Stimulated activated CD4-positive, alpha-beta T cell treated with anti-CD3 and anti-CD28 coated beads, Interleukin-4, amount 100 ng/mL, for 1 hour (primary cell): ENCODE measurements at regions not wholly inside any gene's neighbourhood (a gene's known extent, or its start where the extent isn't known, plus 50 kb on each side); places are given as distances from the start of the nearest gene placed in this dataset.

Experiments
- DNase-seq: peaks from one replicate; pipeline ENCODE4 v3.0.0-alpha.2; 2020

DNA sequence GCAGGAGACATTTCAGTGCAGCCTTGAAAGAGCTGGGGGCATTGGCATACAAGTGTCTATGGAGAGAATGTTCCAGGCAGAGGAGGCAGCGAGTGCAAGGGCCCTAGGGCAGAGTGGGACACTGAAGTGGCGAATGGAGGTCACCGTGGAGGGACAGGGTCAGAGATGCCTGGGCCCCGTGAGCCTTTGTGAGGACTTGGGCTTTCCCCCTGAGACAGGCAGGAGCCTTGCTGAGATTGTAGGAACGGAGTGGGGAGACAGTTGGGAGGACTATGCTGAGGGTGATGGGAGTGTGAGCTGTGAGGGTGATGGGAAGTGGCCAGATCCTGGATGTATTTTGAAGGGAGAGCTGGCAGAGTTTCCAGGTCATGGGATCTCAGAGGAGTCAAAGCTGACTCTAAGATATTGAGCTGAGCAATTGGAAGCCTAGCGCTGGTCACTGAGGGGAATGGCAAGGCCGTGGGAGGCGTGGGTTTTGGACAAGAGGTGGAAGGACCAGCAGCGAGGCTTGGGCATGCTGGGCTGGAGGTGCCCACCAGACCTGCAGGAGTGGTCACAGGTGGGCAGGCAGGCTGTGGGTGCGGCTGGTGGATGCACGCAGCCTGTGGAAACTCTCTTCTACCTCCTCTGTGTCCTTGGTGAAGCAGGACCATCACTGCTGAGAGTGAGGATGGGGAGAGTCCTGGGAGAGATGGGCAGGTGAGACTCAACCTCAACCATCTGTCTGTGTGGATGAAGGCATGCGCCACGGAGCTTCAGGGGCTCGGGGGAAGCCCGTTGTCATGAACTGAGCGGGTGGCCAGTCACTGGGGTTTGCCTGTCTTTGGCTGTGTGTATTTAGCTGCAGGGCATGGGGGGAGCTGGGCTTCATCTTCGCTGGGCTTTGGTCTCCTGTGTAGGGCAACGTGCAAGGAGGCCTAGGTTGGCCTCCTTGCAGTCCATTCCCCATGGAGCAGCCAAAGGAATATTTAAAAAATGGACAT lies 241.2 kb upstream of the HS6ST1 start:
- no peak for DNase-seq

DNA sequence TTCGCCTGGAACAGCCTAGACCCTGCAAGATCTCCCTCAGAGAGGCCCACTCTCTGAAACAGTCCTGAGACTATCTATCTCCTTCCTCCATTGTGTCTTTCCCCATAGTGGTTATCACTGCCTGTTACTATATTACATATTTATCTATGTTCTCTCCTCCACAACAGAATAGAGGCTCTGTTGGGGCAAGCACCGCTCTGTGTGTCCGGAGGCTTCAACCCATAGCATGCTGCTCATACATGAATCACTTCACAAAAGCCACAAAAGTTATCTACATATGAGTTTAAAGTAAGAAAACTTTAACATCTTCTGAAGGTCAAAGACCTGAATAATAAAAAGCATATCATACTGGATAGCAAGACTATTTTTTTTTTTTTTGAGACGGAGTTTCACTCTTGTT lies 242.1 kb upstream of the HS6ST1 start:
- no peak for DNase-seq

DNA sequence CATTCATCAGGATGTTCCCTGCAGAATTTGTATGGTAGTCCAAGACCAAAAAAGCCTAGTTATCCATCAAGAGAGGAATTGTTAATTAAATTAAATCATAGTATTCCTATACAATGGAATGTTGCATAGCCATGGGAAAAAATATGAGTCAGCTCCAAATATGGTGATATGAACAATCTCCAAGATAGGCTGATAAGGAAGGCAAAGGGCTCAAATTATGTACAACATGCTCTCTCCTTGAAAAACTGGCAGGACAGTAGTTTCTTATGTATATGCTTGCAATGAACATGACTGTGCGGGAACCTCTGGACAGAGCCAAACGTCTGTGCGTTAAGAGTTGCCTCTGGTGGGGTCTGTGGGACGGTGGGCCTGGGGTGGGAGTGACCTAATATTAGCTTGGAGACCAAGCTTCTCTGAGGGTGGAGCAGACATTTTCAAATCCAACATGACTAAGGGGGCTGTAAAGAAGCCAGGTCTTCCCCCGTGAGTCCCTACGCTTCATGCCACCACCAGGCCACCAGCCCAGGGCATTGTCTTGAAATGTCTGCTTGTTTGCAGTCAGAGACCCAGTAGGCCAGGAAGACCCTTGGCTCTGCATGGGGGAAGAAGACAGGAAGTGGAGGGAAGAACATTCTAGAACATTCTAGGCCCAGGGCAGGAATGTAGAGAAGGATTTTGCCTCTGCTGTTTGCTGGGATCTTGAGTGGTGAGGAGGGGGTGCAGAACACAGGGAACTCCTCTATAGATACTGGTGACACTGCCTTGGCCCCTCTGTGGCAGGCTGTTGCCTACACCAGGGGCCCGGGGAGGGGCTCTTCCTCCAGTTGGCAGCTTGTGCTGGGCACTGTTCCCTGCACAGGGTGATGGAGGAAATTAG lies 244.0 kb upstream of the HS6ST1 start:
- no peak for DNase-seq

DNA sequence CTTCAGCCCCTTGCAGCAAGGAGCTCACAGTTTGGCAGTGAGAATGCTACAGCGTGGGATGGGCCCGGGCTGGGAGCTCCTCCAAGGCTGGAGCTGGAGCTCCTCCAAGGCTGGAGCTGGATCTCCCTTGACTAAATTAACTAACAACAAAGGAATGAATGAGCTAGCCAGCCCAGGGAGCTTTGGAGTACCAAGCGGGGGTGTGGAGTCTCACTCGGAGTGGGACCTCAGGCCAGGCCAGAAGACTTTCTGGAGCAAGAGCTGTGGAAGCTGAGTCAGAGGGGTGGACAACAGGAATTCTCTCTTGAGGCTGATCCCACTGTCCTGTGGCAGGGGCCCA lies 244.7 kb upstream of the HS6ST1 start:
- no peak for DNase-seq

DNA sequence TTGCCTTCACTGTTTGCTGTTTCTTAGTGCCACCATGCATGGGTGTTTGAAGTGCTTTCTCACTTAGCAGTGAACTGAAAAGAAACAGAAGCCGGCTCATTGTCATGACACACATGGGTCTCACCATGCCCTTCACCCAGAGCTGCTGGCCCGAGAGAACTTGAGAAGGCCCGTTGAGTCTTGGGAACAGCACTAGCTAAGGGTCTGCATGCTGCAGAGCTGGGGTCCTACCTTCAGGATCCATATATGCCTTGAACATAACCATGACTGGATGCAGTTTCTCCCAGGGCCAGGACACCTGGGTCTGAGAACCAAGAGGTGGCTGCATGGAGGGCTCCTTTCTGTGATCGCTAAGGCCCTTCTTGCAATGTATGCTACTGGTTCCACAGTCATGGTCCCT lies 245.5 kb upstream of the HS6ST1 start:
- DNase-seq = no peak

DNA sequence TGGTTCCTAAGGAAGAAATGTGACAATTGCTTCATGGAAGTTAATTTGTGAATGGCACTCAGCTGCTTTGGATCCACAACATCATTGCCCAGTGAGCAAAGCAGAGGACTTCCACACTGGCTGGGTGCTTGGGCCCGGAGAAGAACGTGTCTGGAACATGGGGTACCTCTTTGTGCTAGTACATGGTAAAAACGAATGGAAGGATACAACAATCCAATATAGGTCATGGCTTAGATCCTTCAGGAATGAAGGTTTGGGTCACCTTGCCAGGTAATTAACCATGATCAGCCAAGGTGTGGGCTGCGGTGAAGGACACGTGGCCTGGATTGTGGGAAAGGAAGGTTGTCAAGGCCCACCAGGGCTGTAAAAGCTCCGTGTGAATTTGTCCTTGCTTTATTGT lies 245.9 kb upstream of the HS6ST1 start:
- no peak for DNase-seq

DNA sequence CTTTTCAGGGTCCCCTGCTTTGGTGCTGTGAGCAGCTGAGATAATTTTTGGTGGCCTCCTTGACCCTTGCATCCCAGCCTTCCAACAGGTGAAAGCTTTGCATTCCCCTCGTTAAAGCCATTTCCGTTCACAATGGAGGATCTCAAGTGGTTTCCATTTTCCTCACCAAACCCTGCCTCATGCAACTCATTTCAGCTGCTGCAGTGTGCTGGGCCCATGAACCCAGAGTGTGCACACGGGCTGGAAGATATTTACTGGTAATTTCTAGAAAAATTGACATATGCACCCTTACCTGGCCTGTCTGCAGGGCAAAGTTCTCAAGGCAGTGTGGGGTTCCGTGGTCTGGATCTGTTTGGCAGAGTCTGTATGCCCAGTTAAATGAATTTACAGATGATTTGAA lies 246.8 kb upstream of the HS6ST1 start:
- DNase-seq = no peak

DNA sequence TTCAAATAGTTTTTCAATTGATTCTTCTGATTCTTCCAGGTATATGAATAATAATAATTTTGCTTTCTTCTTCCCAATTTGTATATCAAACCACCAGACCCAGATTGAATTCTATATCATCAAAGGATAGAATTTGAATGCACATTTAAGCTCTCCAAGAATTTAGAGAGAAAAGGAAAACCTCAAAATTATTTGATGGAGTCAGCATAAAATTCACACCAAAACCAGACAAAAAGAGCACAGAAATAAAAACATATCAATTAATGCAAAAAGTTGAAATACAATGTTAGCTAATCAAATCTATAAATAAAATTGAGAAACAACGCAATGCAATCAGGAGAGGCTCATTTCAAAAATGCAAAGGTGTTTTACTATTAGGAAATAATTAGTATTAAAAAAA lies 248.0 kb upstream of the HS6ST1 start:
- no peak for DNase-seq

DNA sequence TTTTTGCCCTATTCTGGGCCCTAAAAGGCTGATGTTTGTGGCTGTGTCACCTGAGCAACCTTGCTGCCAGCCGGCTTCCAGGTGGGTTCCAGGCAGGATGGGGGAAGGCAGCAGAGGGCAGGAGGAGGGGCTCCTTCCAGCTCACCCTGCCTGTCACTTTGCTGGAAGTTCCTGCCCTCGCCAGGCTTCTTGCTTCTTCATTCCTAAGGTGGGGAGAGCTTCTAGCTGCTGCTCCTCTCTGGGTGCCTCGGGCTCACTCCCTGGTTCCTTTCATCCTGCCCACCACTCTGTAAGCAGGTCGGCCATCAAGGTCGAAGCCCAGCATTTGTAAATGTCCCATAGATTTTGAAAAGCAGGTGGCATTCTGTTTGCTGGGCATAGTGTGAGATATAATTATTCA lies 249.4 kb upstream of the HS6ST1 start:
- DNase-seq = no peak

DNA sequence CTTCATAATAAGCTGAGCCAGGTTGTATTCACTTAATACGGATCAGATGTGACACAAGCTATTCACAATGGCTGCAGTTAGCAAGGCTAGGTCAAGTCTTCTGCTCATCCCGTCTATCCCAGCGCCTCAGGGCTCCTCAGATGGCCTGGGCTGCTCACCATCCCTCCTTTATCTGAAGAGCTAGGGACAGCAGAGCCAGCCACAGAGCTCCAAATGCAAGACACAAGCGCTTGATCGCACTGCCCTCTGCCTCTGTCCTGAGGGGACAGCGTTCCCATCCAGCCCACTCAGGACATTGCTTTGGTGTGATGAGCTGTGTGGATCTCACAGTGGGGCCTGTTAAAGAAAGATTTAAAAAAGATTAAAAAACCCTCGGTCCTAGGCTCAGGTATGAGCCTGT lies 254.4 kb upstream of the HS6ST1 start:
- no peak for DNase-seq

DNA sequence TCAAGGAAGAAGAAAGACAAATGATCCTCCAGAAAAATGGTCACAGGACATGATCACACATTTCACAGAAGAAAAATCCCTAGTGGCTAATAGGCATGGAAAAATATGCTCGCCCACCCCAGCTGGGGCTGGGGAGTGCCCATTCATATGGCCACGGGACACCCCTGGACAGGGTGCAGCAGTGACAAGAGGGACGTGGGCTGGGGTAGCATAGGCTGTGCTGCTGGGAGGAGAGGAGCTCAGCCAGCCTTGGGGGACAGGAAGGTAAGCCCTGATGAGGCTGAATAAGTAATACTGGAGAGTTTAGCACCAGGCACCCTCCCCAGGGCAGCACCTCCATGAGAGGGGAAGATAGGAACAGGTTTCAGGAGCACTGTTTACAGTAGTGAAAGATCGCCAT lies 254.9 kb upstream of the HS6ST1 start:
- DNase-seq = no peak

DNA sequence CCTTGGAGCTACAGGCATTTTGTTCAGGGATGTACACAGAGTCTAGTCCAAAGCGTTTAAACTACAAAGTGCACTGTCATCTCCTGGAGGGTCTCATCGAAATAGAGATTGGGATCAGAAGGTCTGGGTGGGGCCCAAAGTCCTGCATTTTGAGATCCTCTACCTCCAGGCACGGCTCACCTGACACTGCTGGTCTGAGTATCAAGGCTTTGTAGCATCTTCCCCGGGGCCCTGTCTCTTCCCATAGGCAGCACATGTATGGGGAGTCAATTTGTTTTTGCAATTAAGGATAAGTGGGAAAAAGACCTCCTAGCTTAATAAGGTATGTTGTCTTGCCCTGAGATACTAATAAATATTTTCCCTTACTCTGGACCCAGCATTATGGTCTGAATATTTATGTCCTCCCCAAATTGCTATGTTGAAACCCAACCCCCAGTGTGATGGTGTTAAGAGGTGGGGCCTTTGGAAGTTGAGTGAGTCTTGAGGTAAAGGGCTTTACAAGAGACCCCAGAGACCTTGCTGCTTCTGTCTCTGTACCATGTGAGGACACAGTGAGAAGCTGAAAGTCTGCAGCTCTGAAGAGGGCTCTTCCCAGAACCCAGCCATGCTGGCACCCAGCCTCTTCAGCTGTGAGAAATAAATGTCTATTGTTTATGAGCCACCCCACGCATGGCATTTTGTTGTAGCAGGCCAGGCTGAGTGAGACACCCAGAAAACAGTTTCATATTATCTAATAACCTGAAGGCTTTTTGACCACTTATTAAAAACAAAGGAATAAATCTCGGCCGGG lies 258.7 kb upstream of the HS6ST1 start:
- no peak for DNase-seq

DNA sequence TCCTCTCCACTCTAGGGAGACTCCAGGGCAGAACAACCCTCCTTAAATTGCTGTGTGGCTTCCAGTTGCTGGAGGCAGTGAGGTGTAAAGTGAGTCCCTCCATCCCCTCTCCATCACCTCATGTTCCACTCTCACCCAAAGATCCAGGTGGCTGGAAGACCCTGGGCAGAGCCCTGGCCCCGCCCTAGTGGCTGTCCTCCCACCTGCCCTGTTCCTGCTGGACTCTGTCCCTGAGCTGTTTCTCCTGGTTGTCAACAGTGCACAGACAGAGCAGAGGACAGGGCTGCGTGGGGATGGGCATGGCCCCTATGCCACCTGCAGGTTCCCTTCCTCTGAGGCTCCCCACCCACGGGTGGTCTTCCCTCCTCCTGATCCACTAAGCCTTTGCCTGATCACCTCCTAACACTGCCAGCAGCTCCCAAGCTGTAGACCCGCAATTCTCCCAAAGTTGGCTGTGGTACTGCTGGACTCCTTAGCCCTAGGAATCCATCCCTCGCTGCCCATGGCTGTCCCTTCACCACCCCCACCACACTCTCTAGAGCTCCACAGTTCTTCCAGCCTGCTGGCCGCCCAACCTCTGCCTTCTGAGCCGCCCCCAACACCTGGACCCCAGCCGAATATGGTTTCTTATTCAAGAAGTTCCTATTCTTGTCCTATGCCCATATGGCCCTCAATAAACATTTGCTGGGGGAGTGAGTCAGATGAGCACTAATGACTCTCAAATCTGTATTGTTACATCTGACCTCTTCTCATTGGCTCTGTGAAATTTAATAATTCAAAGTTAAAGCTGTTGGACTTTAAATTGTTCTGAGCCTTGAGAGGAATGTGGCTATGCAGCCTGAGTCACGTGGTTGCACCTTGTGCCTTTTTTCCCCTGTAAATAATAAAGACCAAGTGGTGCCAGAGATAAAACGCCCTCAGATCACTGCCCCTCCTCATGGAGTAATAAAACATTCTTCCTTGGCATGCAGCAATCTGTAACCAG lies 260.0 kb upstream of the HS6ST1 start:
- DNase-seq = no peak

DNA sequence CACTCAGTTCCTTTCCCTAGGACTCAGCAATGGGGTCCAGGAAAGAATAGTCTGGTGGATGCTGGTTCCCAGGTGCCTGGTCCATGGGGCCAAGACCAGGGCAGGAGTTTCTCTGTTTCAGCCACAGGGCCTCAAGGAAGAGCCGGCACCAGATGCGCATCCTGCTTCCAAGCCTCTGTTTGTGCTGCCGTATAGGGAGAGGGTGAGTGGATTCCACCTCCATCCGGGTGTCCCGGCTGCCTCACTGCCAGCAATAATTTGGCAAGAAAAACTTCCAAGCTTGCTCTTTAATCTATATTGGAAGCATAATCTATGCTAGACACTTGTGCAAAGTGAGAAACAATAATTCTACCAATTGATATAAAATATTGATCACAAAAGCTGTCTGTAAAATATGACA lies 261.2 kb upstream of the HS6ST1 start:
- no peak for DNase-seq

DNA sequence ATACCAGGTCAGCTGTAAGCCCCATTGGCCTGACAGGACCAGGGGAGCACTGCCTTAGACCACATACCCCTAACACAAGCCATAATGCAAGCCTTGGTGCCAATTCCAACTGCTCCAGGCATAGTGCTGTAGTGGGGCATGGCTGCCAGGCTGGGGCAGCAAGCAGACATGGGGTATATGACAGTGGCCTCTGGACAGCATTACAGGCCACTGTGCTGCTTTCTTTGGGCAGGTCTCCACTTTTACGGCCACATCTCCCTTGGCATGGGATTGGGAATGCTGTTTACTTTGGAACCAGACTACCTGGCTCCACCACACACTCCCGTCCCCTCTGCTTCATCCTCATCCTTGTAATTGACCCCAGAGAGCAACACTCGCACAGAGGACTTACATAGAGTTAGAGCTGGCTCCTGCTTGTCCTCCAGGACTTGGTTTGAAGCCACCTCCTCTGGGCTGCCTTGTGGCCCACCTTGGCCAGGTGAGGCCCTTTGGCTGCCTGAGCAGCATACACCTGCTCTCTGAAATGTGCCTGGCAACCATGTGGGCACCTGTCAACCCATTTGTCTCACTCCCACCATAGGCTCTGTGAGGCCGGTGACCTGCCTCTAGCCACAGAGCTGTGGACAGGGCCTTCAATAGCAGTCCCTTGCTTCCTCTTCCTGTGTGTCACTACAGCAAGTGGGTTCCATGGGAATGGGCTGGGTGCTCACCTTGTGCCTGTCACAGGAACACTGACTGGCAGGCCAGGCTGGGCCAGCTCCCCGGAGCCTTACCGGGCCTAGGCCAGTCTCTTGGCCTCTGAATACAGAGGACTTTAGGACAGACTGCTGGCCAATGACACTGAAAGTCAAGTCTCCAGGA lies 262.6 kb upstream of the HS6ST1 start:
- DNase-seq = no peak

DNA sequence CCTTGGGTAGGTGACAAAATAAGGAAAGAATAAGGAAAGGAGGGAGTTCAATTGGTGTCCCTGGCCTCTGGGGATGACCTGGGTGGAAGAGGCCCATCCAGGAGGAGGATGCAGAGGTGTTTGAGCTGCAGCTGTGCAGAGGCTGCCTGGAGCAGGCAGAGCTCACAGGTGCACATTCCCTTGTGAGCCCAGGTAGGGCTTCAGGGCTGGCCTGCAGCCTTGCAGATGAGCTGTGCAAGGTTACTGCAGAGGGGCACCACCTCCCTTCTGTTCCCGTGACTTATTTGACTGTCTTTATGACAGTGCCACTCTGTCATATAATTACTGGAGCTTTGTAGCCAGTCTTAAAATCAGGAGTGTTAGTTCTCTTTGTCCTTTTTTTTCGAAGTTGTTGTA lies 263.2 kb upstream of the HS6ST1 start:
- DNase-seq = no peak

DNA sequence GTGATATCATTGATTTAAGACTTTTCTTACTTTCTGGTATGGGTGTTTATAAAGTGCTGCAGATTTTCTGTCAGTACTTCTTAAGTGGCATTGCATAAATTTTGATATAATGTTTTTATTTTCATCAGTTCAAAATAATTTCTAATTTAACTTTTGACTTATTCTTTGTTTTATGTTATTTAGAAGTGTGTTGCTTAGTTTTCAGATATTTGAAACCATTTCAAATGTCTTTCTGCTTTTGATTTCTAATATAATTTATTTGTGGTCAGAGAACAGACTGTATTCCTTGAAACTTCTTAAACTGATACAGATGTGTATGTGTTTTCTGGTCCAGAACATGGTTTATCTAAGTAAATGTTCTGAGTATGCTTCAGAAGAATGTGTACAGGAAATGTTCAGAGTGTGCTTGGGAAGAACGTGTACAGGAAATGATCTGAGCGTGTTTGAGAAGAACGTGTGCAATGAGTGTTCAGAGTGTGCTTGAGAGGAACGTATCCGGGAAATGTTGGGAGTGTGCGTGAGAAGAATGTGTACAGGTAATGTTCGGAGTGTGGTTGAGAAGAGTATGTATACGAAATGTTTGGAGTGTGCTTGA lies 265.7 kb upstream of the HS6ST1 start:
- DNase-seq = no peak

DNA sequence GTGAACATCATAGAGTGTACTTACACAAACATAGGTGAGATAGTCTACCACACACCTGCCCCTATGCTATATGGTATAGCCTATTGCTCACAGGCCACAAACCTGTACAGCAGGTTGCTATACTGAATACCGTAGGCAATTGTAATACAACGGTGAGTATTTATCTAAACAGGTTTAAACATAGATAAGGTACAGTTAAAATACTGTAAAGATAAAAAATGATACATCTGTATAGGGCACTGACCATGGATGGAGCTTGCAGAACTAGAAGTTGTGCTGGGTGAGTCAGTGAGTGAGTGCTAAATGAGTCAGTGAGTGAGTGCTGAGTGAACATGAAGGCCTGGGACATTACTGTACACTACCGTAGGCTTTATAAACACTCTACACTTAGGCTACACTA lies 267.0 kb upstream of the HS6ST1 start:
- no peak for DNase-seq

DNA sequence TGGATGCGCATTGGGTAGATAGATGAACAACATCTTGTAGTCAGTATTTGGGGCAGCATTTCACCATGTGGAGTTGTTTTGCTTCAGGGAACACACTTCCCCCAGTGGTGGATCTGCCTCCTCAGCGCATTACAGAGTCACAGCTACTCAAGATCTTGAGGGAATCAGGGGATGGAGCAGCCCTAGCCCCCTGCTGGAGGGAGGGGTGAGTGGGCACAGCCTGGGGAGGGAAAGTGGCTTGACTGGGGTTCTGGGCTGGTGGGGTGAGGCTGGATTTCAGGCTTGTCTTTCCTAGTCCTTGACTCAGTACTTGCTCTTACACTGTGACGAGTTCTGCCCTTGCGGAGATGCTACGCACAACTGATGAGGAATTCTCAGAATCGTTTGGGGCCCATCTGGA lies 271.0 kb upstream of the HS6ST1 start:
- no peak for DNase-seq

DNA sequence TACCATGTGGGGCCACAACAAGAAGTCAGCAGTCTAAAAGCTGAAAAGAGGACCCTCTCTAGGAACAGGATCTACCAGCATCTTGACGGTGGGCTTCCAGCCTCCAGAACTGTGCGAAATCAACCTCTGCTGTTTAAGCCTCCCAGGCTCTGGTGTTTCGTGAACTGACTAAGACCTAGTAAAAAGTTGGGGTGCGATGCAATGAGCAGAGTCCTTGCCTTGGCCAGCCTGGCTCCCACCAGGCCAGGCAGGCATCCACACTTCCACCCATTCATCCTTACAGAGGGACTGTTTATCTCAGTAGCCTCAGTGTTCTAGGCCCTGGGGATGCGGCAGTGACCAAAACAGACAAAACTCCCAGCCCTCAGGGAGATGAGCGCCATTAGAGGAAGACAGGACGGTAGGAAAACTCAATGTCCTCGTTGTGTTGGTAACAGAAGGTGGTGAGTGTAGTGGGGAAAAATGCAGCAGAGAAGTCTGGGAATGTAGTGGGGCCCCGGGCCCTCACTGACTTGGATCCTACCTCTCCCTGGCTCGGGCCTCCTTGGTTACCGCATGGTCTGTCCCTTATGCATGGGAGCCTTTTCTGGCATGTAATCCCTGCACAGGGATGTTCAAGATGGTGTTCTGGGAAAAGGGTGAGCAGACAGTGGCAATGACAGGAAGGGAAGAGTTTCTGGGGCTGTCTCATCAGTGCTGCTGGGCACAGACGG lies 271.8 kb upstream of the HS6ST1 start:
- DNase-seq = no peak
